Trophoblast cell (in vitro differentiated cells and primary cell): ENCODE measurements at regions not wholly inside any gene's neighbourhood (a gene's known extent, or its start where the extent isn't known, plus 50 kb on each side); places are given as distances from the start of the nearest gene placed in this dataset.

Experiments used
- DNase-seq, 2 donors: peaks; one replicate each; pipeline ENCODE4 v3.0.0-alpha.2; 2016
- H2AFZ ChIP-seq: 2 replicates; pipeline ENCODE4 v1.6.1; 2013; ENCODE audit warnings: low read length, moderate library complexity, mild to moderate bottlenecking; ENCODE audit not compliant: insufficient read depth, poor library complexity
- H2AK5ac ChIP-seq: 2 replicates; pipeline ENCODE4 v1.6.1; 2013; ENCODE audit warnings: mild to moderate bottlenecking, low read length
- H2BK120ac ChIP-seq: 2 replicates; pipeline ENCODE4 v1.6.1; 2013; ENCODE audit warnings: low read length, mild to moderate bottlenecking, moderate library complexity; ENCODE audit not compliant: insufficient read depth, poor library complexity
- H2BK12ac ChIP-seq: 2 replicates; pipeline ENCODE4 v1.6.1; 2013; ENCODE audit warnings: mild to moderate bottlenecking, low read length, moderate library complexity
- H2BK5ac ChIP-seq: 2 replicates; pipeline ENCODE4 v1.6.1; 2013; ENCODE audit warnings: low read length, low read depth, moderate library complexity, mild to moderate bottlenecking; ENCODE audit not compliant: poor library complexity
- H3K14ac ChIP-seq: 2 replicates; pipeline ENCODE4 v1.6.1; 2013; ENCODE audit warnings: mild to moderate bottlenecking, low read length
- H3K18ac ChIP-seq: 2 replicates; pipeline ENCODE4 v1.6.1; 2013; ENCODE audit warnings: mild to moderate bottlenecking, low read length
- H3K23ac ChIP-seq: 2 replicates; pipeline ENCODE4 v1.6.1; 2013; ENCODE audit warnings: low read length
- H3K27ac ChIP-seq: 2 replicates; pipeline ENCODE4 v1.5.1; 2013; ENCODE audit warnings: low read depth, mild to moderate bottlenecking, inconsistent platforms, low read length, moderate library complexity
- H3K27me3 ChIP-seq: 2 replicates; pipeline ENCODE4 v1.6.1; 2013; ENCODE audit warnings: inconsistent platforms, mild to moderate bottlenecking, low read length, moderate library complexity; ENCODE audit not compliant: insufficient read depth
- H3K36me3 ChIP-seq, 2 experiments: 1 replicate in 1 of 2; 2 replicates in 1 of 2; pipeline ENCODE4 v1.6.1; 2013; ENCODE audit warnings: low read length in 2 of 2, mild to moderate bottlenecking in 2 of 2, moderate library complexity in 1 of 2; ENCODE audit not compliant: insufficient read depth in 2 of 2, control insufficient read depth in 1 of 2
- H3K4ac ChIP-seq: 2 replicates; pipeline ENCODE4 v1.6.1; 2013; ENCODE audit warnings: low read depth, mild to moderate bottlenecking, low read length, moderate library complexity
- H3K4me1 ChIP-seq, 2 experiments: 1 replicate in 1 of 2; 2 replicates in 1 of 2; pipeline ENCODE4 v1.6.1; 2013; ENCODE audit warnings: low read length in 2 of 2, mild to moderate bottlenecking in 2 of 2, moderate library complexity in 1 of 2; ENCODE audit not compliant: insufficient read depth in 2 of 2, control insufficient read depth in 1 of 2
- H3K4me2 ChIP-seq: 2 replicates; pipeline ENCODE4 v1.6.1; 2013; ENCODE audit warnings: inconsistent platforms, mild to moderate bottlenecking, low read length, moderate library complexity
- H3K4me3 ChIP-seq: 2 replicates; pipeline ENCODE4 v1.5.1; 2013; ENCODE audit warnings: mild to moderate bottlenecking, low read depth, low read length, inconsistent platforms
- H3K79me1 ChIP-seq: one replicate; pipeline ENCODE4 v1.6.1; 2013; ENCODE audit warnings: low read length
- H3K79me2 ChIP-seq: 2 replicates; pipeline ENCODE4 v1.6.1; 2013; ENCODE audit warnings: low read length, mild to moderate bottlenecking; ENCODE audit not compliant: control insufficient read depth, insufficient read depth, poor library complexity
- H3K9ac ChIP-seq: 2 replicates; pipeline ENCODE4 v1.6.1; 2013; ENCODE audit warnings: mild to moderate bottlenecking, low read length
- H3K9me3 ChIP-seq: 2 replicates; pipeline ENCODE4 v1.6.1; 2013; ENCODE audit warnings: low read depth, mild to moderate bottlenecking, control low read depth, inconsistent platforms, low read length; ENCODE audit not compliant: insufficient read depth
- H4K12ac ChIP-seq: 2 replicates; pipeline ENCODE4 v1.6.1; 2013; ENCODE audit warnings: low read depth, mild to moderate bottlenecking, low read length, moderate library complexity
- H4K8ac ChIP-seq: 2 replicates; pipeline ENCODE4 v1.6.1; 2013; ENCODE audit warnings: low read depth, mild to moderate bottlenecking, low read length, moderate library complexity
- H4K91ac ChIP-seq: one replicate; pipeline ENCODE4 v1.6.1; 2013; ENCODE audit warnings: low read depth, mild to moderate bottlenecking, low read length, moderate library complexity
- WGBS: extraction: QIAGEN DNeasy Blood & Tissue Kit; methylation state at CpG from one replicate; pipeline ENCODE4 v1.1.7; 2013; ENCODE audit warnings: missing lambda C conversion rate; ENCODE audit not compliant: insufficient read length, insufficient coverage; ENCODE audit errors: extremely low coverage; 5-methylcytosine and 5-hydroxymethylcytosine counted together

- Histone ChIP-seq H3K23ac (no peak overlapping the region), H2BK5ac (no peak overlapping the region), H3K4me2 (peak overlapping the region; percentile 33), H4K91ac (peak overlapping the region; percentile 4), H4K8ac (no peak overlapping the region), H2AFZ (no peak overlapping the region), H3K18ac (no peak overlapping the region), H3K79me1 (peaks cover 7% of the 10 kb centered on the region), H3K27ac (no peak overlapping the region), H3K27me3 (no peaks in the 10 kb centered on the region), H2AK5ac (no peak overlapping the region), H3K9me3 (peaks cover 2% of the 10 kb centered on the region), H2BK120ac (peak overlapping the region; percentile 1), H2BK12ac (no peak overlapping the region), H3K4me1 (peaks cover 16 to 28% of the 10 kb centered on the region in 2 experiments), H3K9ac (no peak overlapping the region), H4K12ac (no peak overlapping the region), H3K14ac (no peak overlapping the region), H3K4ac (no peak overlapping the region), H3K36me3 (no peaks in the 10 kb centered on the region), H3K4me3 (no peak overlapping the region), H3K79me2 (no peaks in the 10 kb centered on the region)
- WGBS, result no CpG with 5 or more reads among the region's 4 CpGs
- DNase-seq, result no peak
These were observed 119.0 kb upstream of the SLC25A48 start for GRCh38 chr5:135715267-135716055.

DNA sequence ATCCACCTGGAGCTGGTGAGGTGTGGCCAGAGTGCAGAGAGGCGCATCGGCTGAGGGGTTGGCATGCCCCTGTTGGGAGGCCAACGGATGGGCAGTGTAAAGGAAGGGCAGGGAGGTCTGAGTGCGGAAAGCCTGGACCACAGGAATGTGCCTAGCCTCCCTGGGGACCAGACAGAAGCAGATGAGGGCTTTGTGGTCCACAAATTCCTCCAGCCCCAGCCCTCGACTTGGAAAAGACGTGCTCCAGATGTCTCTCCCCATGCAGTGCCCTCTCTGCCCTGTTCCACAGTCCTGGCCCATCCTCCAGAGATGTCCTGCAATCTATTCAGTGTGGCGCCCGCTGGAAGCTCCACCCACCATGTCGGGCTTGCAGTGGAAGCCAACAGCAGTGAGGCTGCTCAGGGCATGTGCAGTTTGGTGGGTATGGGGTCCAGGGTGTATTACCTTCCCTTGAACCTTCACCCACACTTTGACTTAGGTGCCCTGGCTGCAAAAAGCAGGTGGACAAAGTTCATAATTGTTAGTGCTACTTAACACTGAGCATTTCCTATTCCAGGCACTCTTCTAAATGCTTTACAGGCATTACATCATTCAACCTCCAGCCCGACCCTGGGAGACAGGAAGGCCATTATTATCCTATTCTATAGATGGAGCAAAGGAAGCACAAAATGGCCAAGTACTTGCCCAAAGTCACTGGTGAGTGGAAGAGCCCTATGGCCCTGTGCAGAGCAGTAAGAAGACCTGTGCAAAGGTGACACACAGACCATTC, 120.2 kb upstream of the SLC25A48 start:
- WGBS, result no CpG with 5 or more reads among the region's 10 CpGs
- no peaks in the 10 kb centered on the region for H3K9me3 ChIP-seq

DNA sequence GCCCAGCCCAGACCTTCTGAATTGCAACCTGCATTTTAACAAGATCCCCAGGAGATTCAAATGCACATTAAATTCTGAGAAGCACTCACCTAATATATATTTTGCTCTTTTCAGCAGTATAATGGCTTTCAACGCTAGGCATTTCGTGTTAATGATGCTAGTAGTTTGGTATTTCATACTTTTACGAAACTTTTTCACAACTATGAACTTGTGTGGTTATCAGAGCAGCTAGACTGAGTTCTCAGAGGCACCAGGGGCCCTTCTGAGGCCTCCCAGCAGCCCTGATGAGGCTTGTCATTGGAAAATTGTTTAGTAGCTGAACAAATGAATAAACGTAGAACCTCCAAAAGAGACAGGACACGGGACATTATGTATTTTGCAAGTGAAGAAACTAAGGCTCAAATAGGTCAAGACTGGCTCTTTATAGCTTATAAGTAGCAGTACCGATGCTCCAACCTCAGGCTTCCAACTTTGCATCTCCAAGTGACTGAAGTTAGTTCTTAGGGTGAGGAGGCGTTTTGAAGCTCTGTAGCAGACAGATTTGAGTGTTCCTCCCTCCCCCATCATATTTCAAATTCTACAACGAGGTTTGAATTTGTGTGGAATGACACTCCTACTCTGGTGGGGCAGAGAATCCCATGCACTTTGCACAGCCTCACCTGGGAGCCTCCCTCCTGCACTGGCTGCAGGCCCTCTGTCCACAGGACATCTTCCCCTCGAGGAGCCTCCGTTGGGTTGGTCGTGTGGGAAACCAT, 121.1 kb upstream of the SLC25A48 start:
- H3K79me1 ChIP-seq, result peaks cover 15% of the 10 kb centered on the region
- H4K91ac ChIP-seq, result peak overlapping the region; percentile 7
- H3K4me2 ChIP-seq, result no peak overlapping the region
- no peak overlapping the region for H2AFZ ChIP-seq
- H3K18ac ChIP-seq, result no peak overlapping the region
- DNase-seq, result peak in 1 of 2 donors; percentile 55
- no peak overlapping the region for H3K23ac ChIP-seq
- H3K4ac ChIP-seq, result no peak overlapping the region
- H3K14ac ChIP-seq, result no peak overlapping the region
- H3K9ac ChIP-seq, result no peak overlapping the region
- H3K27me3 ChIP-seq, result no peaks in the 10 kb centered on the region
- H2BK5ac ChIP-seq, result no peak overlapping the region
- no peaks in the 10 kb centered on the region for H3K79me2 ChIP-seq
- no peak overlapping the region for H3K4me3 ChIP-seq
- no CpG with 5 or more reads among the region's 11 CpGs for WGBS
- no peak overlapping the region for H2BK12ac ChIP-seq
- H3K36me3 ChIP-seq, result no peaks in the 10 kb centered on the region
- H3K27ac ChIP-seq, result no peak overlapping the region
- no peak overlapping the region for H2BK120ac ChIP-seq
- H3K9me3 ChIP-seq, result no peaks in the 10 kb centered on the region
- no peak overlapping the region for H4K8ac ChIP-seq
- peaks cover 23 to 40% of the 10 kb centered on the region in 2 experiments for H3K4me1 ChIP-seq
- H2AK5ac ChIP-seq, result no peak overlapping the region
- no peak overlapping the region for H4K12ac ChIP-seq

More for the DNA sequence above, 120.2 kb upstream of the SLC25A48 start:
- no peaks in the 10 kb centered on the region for H3K36me3 ChIP-seq
- no peak overlapping the region for H4K12ac ChIP-seq
- H3K18ac ChIP-seq, result no peak overlapping the region
- H2BK120ac ChIP-seq, result no peak overlapping the region
- H3K79me1 ChIP-seq, result peaks cover 11% of the 10 kb centered on the region
- H2BK12ac ChIP-seq, result peak overlapping the region; percentile 25
- H4K8ac ChIP-seq, result no peak overlapping the region
- H3K27ac ChIP-seq, result no peak overlapping the region
- H3K4me3 ChIP-seq, result no peak overlapping the region
- H2AFZ ChIP-seq, result no peak overlapping the region
- no peak overlapping the region for H3K14ac ChIP-seq
- peaks cover 20 to 34% of the 10 kb centered on the region in 2 experiments for H3K4me1 ChIP-seq
- no peak overlapping the region for H3K4ac ChIP-seq
- peak overlapping the region; percentile 7 for H4K91ac ChIP-seq
- H2AK5ac ChIP-seq, result no peak overlapping the region
- H3K4me2 ChIP-seq, result no peak overlapping the region
- H3K23ac ChIP-seq, result no peak overlapping the region
- no peak for DNase-seq
- peak overlapping the region; percentile 14 for H2BK5ac ChIP-seq
- H3K9ac ChIP-seq, result no peak overlapping the region
- no peaks in the 10 kb centered on the region for H3K27me3 ChIP-seq
- H3K79me2 ChIP-seq, result no peaks in the 10 kb centered on the region

DNA sequence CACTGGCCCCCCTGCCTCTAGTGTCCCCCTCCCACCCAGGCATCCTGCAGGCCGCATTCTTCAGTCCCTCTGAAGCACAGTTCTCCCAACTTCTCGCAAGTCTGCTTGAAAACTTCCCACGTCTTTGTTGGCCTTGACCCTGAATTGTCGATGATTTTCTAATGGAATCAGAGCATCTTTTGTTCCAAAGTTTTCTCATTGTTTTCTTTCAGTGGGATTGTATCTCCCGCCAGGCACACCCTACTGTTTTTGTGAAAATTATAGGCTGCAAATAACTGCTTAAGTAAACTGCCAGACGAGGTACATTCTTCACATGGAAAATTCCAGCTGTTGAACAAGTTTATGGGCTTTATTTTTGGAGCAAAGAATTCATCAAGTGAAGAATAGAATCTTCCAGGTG, 122.6 kb upstream of the SLC25A48 start:
- Histone ChIP-seq H3K14ac (no peak overlapping the region), H3K27ac (no peak overlapping the region), H3K23ac (no peak overlapping the region), H2BK120ac (no peak overlapping the region), H4K91ac (peak overlapping the region; percentile 42), H3K79me1 (peaks cover 15% of the 10 kb centered on the region), H4K8ac (no peak overlapping the region), H2AK5ac (no peak overlapping the region), H3K4ac (no peak overlapping the region), H3K79me2 (no peaks in the 10 kb centered on the region), H3K4me2 (no peak overlapping the region), H3K4me1 (peaks cover 23 to 40% of the 10 kb centered on the region in 2 experiments), H2BK12ac (no peak overlapping the region), H3K4me3 (no peak overlapping the region), H3K18ac (no peak overlapping the region), H2BK5ac (no peak overlapping the region), H2AFZ (no peak overlapping the region), H4K12ac (no peak overlapping the region), H3K36me3 (no peaks in the 10 kb centered on the region), H3K9me3 (no peaks in the 10 kb centered on the region), H3K27me3 (no peaks in the 10 kb centered on the region), H3K9ac (no peak overlapping the region)
- DNase-seq, result no peak
- WGBS, result no CpG with 5 or more reads among the region's 6 CpGs
